ENCODE measurements at regions not wholly inside any gene's neighbourhood (a gene's known extent, or its start where the extent isn't known, plus 50 kb on each side); places are given as distances from the start of the nearest gene placed in this dataset.

GRCh38 chr15:66644869-66645268, 57.2 kb upstream of the SMAD6 start:
- dilution Hi-C loops (cut with MboI; ENCODE audit: extremely low pct_ligation_motif_present, low sequenced_read_pairs), result no loop called here
- no peaks in the 10 kb centered on the region for H4K20me1 ChIP-seq (ENCODE audit: control insufficient read depth, extremely low read depth, insufficient read depth, low read length)

GRCh38 chr15:66646308-66646707, 55.7 kb upstream of the SMAD6 start:
- dilution Hi-C loops (cut with MboI; ENCODE audit: extremely low pct_ligation_motif_present, low sequenced_read_pairs), result no loop called here
- Histone ChIP-seq H3K9me3 (ENCODE audit: control insufficient read depth, low read depth, low read length) (no peaks in the 10 kb centered on the region), H3K9me1 (ENCODE audit: control insufficient read depth, extremely low read depth, insufficient read depth, low read length) (no peaks in the 10 kb centered on the region), H3K27ac (ENCODE audit: control insufficient read depth, insufficient read depth, low read length) (no peak overlapping the region), H3K4me3 (ENCODE audit: control insufficient read depth in 2 of 3, extremely low read depth in 1 of 3, insufficient read depth in 2 of 3, low read depth in 1 of 3, low read length in 3 of 3) (no peak overlapping the region), H2AFZ (ENCODE audit: control insufficient read depth, low read length) (no peak overlapping the region), H3K4me1 (ENCODE audit: control insufficient read depth, extremely low read depth, insufficient read depth, low read length) (peaks cover 9% of the 10 kb centered on the region), H3K27me3 (ENCODE audit: control insufficient read depth, extremely low read depth, insufficient read depth, low read length) (no peaks in the 10 kb centered on the region), H3K79me2 (ENCODE audit: control insufficient read depth, insufficient read depth, low read length) (no peaks in the 10 kb centered on the region), H3K9ac (ENCODE audit: control insufficient read depth, extremely low read depth, insufficient read depth, low read length) (no peak overlapping the region), H3K36me3 (ENCODE audit: control insufficient read depth in 2 of 2, extremely low read depth in 1 of 2, insufficient read depth in 2 of 2, low read length in 2 of 2) (no peaks in the 10 kb centered on the region), H3K4me2 (ENCODE audit: control insufficient read depth, extremely low read depth, insufficient read depth, low read depth, low read length) (no peak overlapping the region), H4K20me1 (ENCODE audit: control insufficient read depth, extremely low read depth, insufficient read depth, low read length) (no peaks in the 10 kb centered on the region)
- TF ChIP-seq CTCF (optimal IDR thresholded peaks at IDR 0.05 in 1 of 3, IDR thresholded peaks at IDR 0.05 in 1 of 3, conservative IDR thresholded peaks at IDR 0.05 in 1 of 3; ENCODE audit: extremely low read depth in 1 of 3, insufficient read depth in 2 of 3, low read length in 3 of 3), result no peak
- TF ChIP-seq EZH2 (IDR thresholded peaks at IDR 0.05; ENCODE audit: low read length), result no peak
- DNase-seq (ENCODE audit: low read depth, low spot score) (no peak), FAIRE-seq (no peak)

More at GRCh38 chr15:66644869-66645268, 57.2 kb upstream of the SMAD6 start:
- Histone ChIP-seq H3K79me2 (ENCODE audit: control insufficient read depth, insufficient read depth, low read length) (no peaks in the 10 kb centered on the region), H3K27me3 (ENCODE audit: control insufficient read depth, extremely low read depth, insufficient read depth, low read length) (no peaks in the 10 kb centered on the region), H3K27ac (ENCODE audit: control insufficient read depth, insufficient read depth, low read length) (no peak overlapping the region), H3K4me3 (ENCODE audit: control insufficient read depth in 2 of 3, extremely low read depth in 1 of 3, insufficient read depth in 2 of 3, low read depth in 1 of 3, low read length in 3 of 3) (no peak overlapping the region), H3K4me1 (ENCODE audit: control insufficient read depth, extremely low read depth, insufficient read depth, low read length) (peaks cover 9% of the 10 kb centered on the region), H3K9me3 (ENCODE audit: control insufficient read depth, low read depth, low read length) (no peaks in the 10 kb centered on the region), H2AFZ (ENCODE audit: control insufficient read depth, low read length) (no peak overlapping the region), H3K4me2 (ENCODE audit: control insufficient read depth, extremely low read depth, insufficient read depth, low read depth, low read length) (no peak overlapping the region), H3K9me1 (ENCODE audit: control insufficient read depth, extremely low read depth, insufficient read depth, low read length) (no peaks in the 10 kb centered on the region), H3K9ac (ENCODE audit: control insufficient read depth, extremely low read depth, insufficient read depth, low read length) (no peak overlapping the region), H3K36me3 (ENCODE audit: control insufficient read depth in 2 of 2, extremely low read depth in 1 of 2, insufficient read depth in 2 of 2, low read length in 2 of 2) (no peaks in the 10 kb centered on the region)
- no peak for DNase-seq (ENCODE audit: low read depth, low spot score)
- no peak for FAIRE-seq
- TF ChIP-seq CTCF (optimal IDR thresholded peaks at IDR 0.05 in 1 of 3, IDR thresholded peaks at IDR 0.05 in 1 of 3, conservative IDR thresholded peaks at IDR 0.05 in 1 of 3; ENCODE audit: extremely low read depth in 1 of 3, insufficient read depth in 2 of 3, low read length in 3 of 3), result no peak
- TF ChIP-seq EZH2 (IDR thresholded peaks at IDR 0.05; ENCODE audit: low read length), result no peak
